ENCODE measurements at regions not wholly inside any gene's neighbourhood (a gene's known extent, or its start where the extent isn't known, plus 50 kb on each side); places are given as distances from the start of the nearest gene placed in this dataset.
"Not testable (repeated sequence)": the region's sequence is repeated elsewhere in the genome, so short reads cannot be mapped to it uniquely, and the experiment has no call there.

DNA sequence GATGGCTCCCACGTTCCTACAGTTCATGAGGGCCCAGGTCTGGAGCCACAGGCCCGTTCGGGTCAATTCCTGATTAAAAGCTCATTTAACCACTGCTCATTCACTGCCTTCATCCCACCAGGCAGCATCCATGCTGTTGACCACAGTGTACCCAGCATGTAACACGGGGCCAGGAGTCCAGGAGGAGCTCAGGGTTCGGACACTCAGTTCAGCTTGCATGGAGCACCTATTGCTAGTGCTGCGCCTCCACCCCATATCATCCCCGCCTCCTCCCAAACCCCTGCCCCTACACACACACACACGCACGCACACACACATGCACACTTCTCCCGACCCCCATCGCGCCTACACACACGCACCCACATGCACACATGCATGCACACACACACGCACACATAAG, 72.9 kb upstream of the SNTG2 start:
- no peak for DNase-seq

DNA sequence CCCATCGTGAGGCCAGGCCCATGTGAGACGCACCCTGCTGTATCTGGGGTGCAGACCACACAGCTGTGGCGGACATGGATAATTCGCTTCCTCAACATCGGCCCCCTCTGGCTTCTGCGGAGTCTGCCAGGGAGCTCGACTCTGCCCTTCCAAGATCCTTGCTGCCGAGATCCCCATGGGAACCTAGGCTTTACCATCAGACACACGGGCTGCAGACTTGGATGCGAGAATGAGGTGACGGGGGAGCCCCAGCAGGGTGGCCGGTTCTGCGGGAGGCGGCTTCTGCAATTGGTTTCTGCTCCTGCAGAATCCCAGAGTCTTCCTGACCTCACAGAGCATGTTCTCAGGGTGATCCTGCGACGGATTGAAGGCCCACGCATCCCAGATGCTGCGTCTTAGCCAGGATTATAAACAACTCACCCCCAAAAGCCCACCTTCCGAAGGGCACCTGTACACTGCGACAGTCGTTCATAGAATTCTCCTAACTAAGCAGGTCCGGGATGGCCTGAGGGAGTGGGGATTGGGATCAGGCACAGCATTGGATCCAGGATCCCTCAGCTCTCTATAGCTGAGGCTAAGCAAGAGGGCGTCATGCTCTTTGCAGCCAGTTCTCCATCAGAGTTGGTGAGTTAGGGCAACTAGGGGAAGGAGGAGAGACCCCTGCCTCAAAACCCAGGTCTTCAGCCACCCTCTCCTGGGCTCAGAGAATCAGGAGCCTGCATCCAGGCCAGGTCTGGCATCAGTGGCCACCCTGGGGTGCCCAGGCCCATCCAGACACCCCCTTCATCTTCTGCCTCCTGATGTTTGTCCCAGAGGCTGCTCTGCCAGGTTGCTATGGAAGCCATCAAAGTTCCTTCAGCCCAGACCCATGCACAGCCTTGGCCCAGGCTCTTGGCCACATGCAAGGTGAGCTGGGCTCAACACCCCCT, 74.7 kb upstream of the SNTG2 start:
- DNase-seq: no peak

DNA sequence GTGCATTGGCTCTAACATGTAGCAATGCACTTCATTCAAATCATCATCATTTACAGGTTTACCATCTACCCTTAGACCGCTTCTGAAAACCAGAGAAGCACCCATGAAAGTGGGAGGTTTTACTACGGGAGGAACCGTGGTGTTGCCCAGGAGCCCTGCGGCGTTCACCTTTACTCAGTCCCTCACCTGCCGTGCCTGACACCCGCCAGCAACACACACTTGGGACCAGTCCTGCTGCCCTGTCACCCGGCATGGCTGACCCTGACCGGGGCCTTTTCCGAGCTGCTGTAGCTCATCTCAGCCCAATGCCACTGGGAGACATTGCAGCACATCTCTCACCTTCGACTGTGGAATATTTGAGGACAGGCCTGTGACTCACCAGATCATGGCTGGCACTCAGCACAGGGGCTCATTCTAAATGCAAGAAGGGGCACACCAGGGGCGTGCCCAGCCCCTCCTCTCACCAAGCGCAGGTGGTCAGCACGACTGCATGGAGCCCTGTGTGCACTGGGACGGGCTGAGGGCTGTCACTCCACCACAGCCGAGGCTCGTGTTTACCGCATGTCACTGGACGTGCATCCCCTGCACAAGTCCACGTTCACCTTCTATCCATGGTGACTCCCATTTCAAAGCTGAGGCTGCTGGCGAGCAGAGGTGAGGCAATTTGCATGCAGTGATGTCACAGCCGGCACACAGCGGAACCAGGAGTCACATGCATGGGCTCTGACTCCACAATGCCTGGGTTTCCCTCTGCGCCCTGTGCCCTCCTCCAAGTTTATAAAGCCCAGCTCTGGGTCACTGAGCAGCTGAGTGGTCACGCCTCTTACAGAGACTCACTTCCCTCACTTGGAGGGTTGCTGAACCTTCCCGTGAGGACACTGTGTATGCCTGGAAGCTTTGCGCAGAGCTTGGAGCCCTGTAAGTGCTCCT, 76.7 kb upstream of the SNTG2 start:
- DNase-seq: no peak

DNA sequence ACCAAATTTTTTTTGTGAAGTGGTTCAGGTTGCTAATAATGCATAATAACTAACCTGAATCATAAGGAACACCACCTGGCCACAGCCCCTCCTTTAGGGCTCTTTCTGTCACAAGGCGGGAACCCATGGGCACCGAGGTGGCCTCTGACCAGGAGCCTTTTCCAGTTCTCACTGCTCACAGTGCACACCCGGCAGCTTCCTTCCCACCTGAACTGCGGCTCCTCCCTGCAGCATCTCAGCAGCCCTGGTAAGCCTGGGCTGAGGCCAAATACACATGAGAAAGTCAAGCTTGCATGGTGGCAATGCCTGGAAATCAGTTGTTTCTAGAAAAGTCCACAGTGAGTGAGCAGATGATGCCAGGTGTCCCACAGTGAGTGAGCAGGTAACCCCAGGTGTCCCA, 77.6 kb upstream of the SNTG2 start:
- DNase-seq: no peak

DNA sequence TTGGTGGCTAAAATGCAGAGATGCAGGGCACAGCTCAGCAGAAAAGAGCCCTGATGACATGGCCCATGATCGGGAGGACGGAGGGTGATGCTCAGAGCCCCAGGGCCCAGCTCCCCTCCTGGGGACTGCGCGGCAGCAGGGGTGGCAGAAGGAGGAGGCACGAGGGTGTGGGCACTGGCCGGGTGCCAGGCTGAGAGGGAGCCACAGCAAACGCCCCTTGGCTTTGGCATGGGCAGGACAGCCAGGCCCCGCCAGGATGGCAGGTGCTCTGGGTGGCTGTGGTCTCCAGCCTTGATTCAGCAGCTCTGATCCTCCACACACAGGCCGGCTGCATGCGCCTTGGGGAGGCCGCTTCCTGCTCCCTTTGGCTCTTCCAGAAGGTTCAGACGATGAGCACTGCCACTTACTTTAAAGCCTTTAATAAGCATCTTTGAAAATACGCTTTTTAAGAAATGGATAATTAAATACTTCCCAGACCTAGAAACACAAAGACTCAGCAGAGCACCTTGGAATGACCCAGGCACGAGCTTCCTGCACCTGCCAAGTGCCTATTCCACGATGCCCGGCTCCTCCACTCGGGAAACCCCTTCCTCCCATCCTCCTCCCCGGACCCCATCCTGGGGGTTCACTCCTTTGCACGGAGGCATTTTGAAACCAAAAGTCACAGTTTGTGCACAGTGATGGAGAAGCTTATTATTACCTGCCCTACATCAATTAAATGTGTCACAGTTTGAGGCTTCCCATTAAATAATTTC, 78.5 kb upstream of the SNTG2 start:
- no peak for DNase-seq

DNA sequence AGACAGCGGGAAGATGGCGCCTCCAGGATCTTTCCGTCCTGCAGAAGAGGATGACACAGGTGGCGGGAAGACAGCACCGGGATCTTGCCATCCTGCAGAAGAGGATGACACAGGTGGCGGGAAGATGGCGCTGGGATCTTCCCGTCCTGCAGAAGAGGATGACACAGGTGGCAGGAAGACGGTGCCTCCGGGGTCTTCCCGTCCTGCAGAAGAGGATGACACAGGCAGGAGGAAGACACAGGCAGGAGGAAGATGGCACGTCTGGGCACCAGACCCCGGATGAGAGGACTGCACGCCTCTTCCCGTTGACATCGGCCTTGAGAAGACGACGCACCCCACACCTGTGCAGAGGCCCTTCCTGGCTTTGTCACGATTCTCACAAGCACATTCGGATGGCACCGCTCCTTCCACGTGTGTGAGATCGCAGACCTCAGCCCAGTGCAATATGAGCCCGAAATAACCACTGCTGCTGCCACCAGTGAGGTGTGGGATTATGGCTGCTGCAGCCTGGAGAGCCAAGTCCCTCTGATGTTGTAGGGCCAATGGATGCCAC, 79.4 kb upstream of the SNTG2 start:
- no peak for DNase-seq

DNA sequence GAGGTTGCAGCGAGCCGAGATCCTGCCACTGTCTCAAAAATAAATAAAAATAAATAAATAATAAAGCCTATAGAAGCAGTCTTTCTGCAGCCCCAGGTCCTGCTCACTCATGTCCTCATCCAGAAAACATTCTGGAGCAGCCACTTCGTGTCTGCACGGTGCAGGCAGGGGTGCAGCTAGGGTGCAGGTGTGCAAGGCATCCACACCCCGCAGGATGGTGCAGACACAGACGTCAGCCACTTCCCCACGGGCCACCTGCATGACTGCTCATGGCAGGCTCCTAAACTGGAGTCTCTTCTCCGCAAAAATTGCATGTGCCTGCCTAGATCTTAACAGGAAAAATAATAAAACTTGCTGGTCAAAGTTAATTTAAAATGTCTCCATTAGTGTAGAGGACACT, 80.2 kb upstream of the SNTG2 start:
- no peak for DNase-seq

DNA sequence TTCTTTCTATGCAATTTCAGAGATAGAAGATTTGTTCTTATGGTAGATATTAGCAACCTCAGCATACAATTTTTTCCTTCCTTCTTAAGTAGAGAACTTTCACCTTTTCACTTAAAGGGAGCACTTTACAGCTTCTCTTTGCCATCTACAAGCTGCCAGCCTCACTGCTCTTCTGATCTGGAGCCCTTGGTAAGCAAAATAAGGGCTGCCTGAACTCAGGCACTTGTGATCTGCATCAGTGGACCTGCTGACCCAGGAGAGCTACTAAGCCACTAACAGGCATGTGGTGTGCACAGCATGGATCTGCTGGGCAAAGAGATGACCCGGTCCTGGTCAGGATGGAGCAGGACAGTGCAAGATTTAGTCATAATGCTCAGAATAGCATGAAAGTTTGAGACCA, 80.8 kb upstream of the SNTG2 start:
- DNase-seq: no peak

DNA sequence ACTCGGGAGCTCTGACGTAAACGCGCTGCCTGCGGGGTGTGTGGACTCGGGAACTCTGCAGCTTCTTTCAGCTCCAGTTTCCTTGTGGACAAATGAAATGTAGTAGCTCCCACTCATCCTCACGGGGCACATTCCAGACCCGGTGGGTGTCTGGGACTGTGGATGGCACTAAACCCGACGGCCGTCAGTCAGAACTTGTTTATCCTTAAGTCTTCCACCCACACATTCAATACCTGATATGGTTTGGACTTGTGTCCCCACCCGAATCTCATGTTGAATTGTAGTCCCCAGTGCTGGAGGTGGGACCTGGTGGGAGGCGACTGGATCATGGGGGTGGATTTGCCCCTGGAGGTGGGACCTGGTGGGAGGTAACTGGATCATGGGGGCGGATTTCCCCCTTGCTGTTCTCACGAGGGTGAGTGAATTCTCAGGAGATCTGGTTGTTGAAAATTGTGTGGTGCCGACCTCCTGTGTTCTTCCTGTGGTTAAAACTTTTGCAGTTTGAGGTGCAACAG, 81.2 kb upstream of the SNTG2 start:
- no peak for DNase-seq

DNA sequence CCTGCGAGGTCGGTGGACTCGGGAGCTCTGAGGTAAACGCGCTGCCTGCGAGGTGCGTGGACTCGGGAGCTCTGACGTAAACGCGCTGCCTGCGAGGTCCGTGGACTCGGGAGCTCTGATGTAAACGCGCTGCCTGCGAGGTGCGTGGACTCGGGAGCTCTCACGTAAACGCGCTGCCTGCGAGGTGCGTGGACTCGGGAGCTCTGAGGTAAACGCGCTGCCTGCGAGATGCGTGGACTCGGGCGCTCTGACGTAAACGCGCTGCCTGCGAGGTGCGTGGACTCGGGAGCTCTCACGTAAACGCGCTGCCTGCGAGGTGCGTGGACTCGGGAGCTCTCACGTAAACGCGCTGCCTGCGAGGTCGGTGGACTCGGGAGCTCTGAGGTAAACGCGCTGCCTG, 81.8 kb upstream of the SNTG2 start:
- not testable (repeated sequence) for DNase-seq

DNA sequence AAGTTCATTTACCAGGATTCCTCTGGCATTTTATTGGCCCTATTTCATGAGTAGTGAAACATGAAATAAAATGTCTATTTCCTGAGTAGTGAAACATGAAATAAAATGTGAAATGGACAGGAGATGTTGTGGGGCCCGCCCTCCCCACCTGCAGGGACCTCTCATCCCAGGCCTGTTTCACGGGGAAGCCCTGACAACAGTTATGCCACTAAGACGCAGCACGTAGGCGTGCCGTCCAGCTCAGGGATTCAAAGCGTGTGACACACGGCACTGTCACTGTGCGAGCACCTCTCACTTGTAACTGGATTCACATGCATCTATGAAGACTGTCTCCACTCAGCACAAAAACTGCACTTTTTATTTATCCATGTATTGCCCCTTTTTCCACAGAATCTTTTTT, 83.4 kb upstream of the SNTG2 start:
- DNase-seq: no peak

DNA sequence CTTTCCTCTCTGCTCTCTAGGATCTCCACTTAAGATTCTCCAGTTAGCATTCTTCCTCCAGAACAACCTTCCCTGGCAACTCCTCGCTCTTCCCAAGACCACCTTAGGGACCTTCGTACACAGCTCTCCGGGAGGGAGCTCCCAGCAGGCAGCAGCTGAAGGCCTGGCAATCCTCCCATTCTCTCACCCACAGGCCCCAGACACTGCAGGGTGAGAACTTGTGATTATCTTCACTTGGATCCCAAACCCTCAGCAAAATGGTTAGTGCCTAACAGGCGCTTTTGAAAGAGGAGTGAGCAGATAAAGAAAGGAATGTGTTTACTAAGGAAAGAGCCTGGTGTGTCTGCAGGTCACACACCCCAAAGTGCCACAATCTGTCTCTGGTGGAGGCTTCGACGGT, 83.8 kb upstream of the SNTG2 start:
- DNase-seq: no peak

DNA sequence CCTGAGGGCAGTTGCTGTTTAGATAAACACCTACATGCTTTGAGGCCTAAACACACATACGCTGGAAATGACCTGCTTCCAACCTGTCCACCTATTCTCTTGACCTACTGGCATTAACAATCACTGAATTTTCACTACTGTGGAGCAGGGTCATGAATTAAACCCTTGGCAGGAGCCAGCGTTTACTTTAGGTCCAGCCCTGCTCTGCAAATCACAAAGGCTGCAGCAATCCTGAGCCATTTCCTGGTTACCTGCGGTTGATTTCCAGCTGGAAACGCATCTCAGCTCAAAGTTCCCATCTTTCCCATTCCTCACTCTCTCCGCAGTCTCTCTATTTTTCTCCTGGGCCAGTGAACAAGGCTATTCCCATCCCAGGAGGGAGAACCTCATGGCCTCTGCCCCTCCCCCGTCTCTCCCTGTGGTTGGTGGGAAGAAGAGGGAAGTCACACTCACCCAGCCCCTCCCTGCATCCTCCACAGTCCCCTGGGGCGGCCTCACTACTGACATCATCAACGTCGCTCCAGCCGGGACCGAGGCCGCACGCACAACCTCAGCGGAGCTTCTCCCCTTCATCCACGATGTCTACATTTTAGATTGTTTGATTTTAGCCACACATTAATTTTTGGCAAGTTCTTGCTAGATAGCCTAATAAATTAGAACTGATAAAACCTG, 84.5 kb upstream of the SNTG2 start:
- DNase-seq: no peak

DNA sequence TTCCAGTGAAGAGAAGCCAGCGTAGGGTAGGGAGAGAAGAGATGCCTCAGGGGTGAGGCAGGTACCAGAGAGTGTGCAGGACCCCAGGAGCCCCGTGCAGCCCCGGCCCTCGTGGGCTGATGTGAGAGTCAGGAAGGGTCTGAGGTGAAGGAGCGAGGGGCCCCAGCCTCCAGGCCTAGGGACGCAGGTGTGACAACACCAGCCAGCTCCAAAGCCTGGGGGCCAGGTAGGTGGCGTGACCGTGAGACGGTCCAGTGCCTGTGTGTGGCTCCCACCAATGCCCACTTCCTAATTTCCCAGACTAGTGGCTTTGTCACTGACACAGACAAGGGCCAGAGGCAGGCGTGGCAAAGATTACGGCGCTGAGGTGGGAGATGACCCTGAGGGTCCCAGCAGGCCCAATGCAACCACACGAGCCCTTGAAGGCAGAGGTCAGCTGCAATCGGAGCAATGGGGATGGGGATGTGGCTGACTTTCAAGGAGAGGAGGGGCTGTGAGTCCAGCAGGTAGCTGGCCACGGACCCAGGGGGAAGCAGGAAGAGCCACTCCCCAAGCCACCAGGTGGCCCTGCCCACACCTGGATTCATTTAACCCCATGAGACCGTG, 86.0 kb upstream of the SNTG2 start:
- DNase-seq: no peak

DNA sequence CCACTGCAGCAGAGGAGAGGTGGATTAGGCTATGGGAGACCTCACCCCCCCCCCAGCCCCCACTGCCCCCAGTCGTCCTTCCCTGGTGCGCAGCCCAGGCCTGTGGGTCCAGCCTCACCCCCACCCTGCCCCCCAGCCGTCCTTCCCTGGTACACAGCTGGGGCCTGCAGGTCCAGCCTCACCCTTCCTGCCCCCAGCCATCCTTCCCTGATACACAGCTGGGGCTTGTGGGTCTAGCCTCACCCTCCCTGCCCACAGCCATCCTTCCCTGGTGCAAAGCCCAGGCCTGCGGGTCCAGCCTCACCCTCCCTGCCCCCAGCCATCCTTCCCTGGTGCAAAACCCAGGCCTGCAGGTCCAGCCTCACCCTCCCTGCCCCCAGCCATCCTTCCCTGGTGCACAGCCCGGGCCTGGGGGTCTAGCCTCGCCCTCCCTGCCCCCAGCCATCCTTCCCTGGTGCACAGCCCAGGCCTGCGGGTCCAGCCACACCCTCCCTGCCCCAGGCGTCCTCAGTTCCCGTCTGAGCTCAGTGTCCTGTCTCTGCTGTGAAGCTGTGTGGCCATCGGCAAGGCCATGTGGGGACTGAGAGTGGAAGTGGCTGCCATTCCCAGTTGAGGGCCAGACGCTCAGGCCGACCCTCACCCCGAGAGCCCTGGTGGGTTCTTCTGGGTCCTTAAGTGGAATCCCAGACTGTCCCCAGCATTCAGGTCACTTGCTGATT, 86.8 kb upstream of the SNTG2 start:
- no peak for DNase-seq

DNA sequence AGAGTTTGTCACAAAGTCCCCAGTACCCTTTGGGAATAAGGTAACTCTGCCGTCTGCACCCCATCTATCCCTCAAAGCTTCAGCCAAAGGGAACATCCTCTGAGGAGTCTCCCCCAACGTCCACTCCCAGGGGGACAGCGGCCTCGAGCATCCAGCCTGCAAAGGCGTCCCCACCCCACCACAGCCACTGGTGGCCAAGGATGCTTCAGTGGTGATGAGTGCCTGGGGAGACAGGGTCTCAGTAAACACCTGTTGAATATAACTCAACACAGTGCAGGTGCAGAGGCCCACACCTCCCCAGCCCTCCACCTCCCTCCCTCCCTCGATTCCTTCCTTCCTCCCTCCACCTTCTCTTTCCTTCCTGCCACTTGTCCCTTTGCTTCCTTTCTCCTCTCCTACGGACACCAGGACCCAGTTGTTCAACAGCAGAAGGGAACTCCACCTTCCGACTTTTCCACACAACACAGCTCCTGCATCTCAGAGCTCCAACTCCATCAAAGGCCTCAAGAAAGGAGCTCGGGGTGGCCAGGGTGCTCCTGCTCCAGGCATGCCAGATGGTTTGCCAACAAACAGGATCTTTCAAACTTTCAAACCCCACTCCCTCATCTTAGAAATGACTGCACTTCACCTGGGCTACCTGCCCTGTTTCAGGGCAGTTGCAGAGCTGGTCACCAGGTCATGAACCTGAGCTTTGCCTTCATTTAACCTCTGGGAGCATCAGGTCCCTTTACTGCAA, 87.8 kb upstream of the SNTG2 start:
- DNase-seq: no peak

DNA sequence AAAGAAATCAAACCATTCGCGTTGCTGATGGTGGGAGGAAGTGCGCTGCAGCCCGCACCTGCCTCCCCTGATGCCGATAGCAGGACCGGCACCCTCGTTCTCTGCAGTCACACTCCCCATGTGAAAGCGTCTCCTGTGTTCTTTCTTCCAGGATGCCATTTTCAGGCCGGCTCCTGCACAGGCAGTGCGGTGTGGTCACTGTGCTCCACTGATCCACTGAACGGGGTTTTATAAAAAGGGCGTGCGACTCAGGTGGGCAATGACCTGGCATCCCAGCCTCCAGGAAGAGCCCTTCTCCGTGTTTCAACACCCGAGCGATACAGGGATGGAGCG, 88.3 kb upstream of the SNTG2 start:
- DNase-seq: no peak

DNA sequence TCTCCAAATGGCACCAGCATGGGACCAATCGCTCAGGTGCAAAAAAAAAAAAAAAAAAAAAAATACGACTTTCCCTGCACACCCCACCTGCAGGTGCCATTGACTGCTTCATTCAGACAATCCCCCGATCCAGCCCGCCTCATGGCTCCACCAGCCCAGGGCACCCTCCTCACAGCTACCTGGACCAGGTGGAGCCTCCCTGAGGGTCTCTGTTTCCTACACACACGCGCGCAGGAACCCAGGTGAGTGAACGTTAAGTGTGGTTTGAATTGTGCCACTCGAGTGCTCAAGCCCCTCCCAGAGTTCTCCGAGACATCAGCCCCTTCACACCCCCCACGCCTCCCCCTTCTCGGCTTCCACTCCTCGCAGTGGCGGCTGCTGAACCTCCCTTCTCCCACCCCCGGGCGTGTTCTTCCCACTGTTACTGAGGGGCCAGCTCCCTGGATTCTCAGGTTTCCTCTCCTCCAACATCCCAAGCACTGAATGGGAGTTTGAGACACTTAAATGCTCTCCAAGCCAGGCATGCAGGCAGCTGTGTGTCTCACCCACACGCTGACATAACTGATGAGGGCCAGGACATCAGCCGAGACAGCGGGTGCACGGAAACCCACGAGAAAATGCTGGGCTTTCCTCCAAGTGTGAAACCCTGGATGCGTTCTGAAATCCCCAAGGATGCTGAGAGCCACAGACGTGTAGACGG, 88.8 kb upstream of the SNTG2 start:
- DNase-seq: no peak

DNA sequence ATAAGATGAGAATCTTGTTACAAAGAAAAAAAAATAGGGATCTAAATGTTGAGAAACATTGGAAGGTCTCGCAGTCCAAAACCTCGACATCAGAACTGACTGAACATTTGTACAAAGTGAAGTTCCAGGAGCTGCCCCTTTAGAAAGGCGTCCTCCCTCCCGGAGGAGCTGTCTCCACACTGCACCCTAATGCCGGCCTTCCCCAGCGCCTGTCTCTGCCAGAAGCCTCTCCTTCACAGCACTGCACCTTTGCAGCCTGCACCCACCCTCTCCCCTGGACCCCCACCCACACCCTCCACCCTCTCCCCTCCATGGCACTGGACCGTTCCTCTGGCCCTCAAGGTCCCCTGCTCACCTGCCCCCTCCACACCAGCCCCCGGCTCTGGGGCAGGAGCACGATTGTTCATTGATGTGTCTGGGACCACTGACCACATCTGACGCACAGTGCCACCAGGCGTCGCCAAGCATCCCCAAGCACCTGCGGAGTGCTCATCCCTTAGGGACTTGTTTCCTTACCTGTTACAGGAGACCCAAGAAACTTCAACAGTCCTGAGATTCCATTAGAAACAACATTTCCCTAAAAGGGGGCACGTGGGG, 90.3 kb upstream of the SNTG2 start:
- DNase-seq: no peak
